ENCODE measurements at regions not wholly inside any gene's neighbourhood (a gene's known extent, or its start where the extent isn't known, plus 50 kb on each side); places are given as distances from the start of the nearest gene placed in this dataset.

GRCh38 chr2:201960305-201960704, 73.3 kb upstream of the FZD7 start:
- Histone ChIP-seq H3K27me3 (ENCODE audit: control insufficient read depth in 2 of 2, insufficient read depth in 2 of 2, low read length in 2 of 2) (peaks cover 5 to 46% of the 10 kb centered on the region in 2 experiments; a peak in 3 of 5 replicates), H3K36me3 (ENCODE audit: control insufficient read depth, insufficient read depth, low read length) (no peaks in the 10 kb centered on the region), H3K79me2 (ENCODE audit: control insufficient read depth, insufficient read depth, low read length) (no peaks in the 10 kb centered on the region), H3K9ac (ENCODE audit: insufficient read depth in 1 of 2, low read depth in 2 of 2, low read length in 2 of 2) (no peak overlapping the region), H3K4me1 (replicated peaks in 1 of 2; ENCODE audit: control insufficient read depth in 2 of 2, insufficient read depth in 2 of 2, low read length in 2 of 2) (no peaks in the 10 kb centered on the region; a peak in 1 of 5 replicates), H2AFZ (ENCODE audit: low read depth, low read length) (no peak overlapping the region), H3K9me3 (replicated peaks; ENCODE audit: control insufficient read depth, insufficient read depth, low read depth, low read length) (no peaks in the 10 kb centered on the region), H4K20me1 (replicated peaks; ENCODE audit: control insufficient read depth, insufficient read depth, low read length) (no peaks in the 10 kb centered on the region), H3K4me3 (no peak overlapping the region), H3K9me1 (ENCODE audit: control insufficient read depth, insufficient read depth, low read length) (no peaks in the 10 kb centered on the region), H3K4me2 (ENCODE audit: insufficient read depth, low read length) (no peak overlapping the region), H3K27ac (ENCODE audit: extremely low read depth, low read depth, low read length) (no peak overlapping the region)
- 0% methylated on average over 6 of the region's 7 CpGs for WGBS (ENCODE audit: insufficient coverage, low coverage, missing lambda C conversion rate)
- BruUV-seq (replicated peaks): no TSS peak
- DNase-seq (ENCODE audit: extremely low read depth in 1 of 4, low spot score in 3 of 4) (no peak), FAIRE-seq (no peak), ATAC-seq (no peak)
- ChIA-PET POLR2A (no interaction called here), CTCF (ENCODE audit: low intra/inter-chr PET ratio) (no interaction called here)
- TF ChIP-seq, protein P1, sequence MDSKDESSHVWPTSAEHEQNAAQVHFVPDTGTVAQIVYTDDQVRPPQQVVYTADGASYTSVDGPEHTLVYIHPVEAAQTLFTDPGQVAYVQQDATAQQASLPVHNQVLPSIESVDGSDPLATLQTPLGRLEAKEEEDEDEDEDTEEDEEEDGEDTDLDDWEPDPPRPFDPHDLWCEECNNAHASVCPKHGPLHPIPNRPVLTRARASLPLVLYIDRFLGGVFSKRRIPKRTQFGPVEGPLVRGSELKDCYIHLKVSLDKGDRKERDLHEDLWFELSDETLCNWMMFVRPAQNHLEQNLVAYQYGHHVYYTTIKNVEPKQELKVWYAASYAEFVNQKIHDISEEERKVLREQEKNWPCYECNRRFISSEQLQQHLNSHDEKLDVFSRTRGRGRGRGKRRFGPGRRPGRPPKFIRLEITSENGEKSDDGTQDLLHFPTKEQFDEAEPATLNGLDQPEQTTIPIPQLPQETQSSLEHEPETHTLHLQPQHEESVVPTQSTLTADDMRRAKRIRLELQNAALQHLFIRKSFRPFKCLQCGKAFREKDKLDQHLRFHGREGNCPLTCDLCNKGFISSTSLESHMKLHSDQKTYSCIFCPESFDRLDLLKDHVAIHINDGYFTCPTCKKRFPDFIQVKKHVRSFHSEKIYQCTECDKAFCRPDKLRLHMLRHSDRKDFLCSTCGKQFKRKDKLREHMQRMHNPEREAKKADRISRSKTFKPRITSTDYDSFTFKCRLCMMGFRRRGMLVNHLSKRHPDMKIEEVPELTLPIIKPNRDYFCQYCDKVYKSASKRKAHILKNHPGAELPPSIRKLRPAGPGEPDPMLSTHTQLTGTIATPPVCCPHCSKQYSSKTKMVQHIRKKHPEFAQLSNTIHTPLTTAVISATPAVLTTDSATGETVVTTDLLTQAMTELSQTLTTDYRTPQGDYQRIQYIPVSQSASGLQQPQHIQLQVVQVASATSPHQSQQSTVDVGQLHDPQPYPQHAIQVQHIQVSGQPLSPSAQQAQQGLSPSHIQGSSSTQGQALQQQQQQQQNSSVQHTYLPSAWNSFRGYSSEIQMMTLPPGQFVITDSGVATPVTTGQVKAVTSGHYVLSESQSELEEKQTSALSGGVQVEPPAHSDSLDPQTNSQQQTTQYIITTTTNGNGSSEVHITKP (IDR thresholded peaks at IDR 0.05; ENCODE audit: partially characterized antibody): no peak
- TF ChIP-seq FUS (optimal IDR thresholded peaks at IDR 0.05; ENCODE audit: low read depth, low read length) (no peak), NR4A1 (CRISPR knock-in tag; IDR thresholded peaks at IDR 0.05) (no peak), NR4A1 (tag; IDR thresholded peaks at IDR 0.05) (no peak), SMARCE1 (IDR thresholded peaks at IDR 0.05) (no peak), ATF2 (CRISPR knock-in tag; IDR thresholded peaks at IDR 0.05) (no peak)
- TF ChIP-seq, protein P2, sequence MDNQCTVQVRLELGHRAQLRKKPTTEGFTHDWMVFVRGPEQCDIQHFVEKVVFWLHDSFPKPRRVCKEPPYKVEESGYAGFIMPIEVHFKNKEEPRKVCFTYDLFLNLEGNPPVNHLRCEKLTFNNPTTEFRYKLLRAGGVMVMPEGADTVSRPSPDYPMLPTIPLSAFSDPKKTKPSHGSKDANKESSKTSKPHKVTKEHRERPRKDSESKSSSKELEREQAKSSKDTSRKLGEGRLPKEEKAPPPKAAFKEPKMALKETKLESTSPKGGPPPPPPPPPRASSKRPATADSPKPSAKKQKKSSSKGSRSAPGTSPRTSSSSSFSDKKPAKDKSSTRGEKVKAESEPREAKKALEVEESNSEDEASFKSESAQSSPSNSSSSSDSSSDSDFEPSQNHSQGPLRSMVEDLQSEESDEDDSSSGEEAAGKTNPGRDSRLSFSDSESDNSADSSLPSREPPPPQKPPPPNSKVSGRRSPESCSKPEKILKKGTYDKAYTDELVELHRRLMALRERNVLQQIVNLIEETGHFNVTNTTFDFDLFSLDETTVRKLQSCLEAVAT (IDR thresholded peaks at IDR 0.05): no peak
- intact Hi-C loops (cut with micrococcal nuclease) (loop anchor here (5.0 kb wide), 1 partner anchor 98 kb away; no protein-coding TSS in a partner anchor), in situ Hi-C loops (cut with MboI) (no loop called here)

All from K562 (cell line).